ENCODE measurements at regions not wholly inside any gene's neighbourhood (a gene's known extent, or its start where the extent isn't known, plus 50 kb on each side); places are given as distances from the start of the nearest gene placed in this dataset.

DNA sequence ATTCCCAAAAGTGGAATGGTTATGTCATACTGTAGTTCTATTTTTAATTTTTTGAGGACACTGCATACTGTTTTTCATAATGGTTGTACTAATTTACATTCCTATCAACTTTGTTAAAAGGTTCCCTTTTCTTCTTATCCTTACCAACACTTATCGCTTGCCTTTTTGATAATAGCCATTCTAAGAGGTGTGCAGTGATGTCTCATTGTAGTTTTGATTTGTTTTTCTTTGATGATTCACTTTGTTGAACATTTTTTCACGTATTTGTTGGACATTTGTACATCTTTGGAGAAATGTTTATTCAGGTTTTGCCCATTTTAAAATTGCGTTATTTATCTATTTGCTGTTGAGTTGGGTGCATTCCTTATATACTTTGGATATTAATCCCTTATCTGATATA is 188.8 kb upstream of the SPRY2 start:
- TF ChIP-seq, protein P1, sequence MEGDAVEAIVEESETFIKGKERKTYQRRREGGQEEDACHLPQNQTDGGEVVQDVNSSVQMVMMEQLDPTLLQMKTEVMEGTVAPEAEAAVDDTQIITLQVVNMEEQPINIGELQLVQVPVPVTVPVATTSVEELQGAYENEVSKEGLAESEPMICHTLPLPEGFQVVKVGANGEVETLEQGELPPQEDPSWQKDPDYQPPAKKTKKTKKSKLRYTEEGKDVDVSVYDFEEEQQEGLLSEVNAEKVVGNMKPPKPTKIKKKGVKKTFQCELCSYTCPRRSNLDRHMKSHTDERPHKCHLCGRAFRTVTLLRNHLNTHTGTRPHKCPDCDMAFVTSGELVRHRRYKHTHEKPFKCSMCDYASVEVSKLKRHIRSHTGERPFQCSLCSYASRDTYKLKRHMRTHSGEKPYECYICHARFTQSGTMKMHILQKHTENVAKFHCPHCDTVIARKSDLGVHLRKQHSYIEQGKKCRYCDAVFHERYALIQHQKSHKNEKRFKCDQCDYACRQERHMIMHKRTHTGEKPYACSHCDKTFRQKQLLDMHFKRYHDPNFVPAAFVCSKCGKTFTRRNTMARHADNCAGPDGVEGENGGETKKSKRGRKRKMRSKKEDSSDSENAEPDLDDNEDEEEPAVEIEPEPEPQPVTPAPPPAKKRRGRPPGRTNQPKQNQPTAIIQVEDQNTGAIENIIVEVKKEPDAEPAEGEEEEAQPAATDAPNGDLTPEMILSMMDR (IDR thresholded peaks at IDR 0.05; ENCODE audit: extremely low read depth in 1 of 2, insufficient read depth in 1 of 2, low read depth in 1 of 2, low read length in 2 of 2), result no peak
- TF ChIP-seq POLR2A (IDR thresholded peaks at IDR 0.05; ENCODE audit: low read depth, low read length) (no peak), POLR2AphosphoS5 (IDR thresholded peaks at IDR 0.05; ENCODE audit: insufficient read depth, low read depth, low read length) (no peak), MAX (IDR thresholded peaks at IDR 0.05; ENCODE audit: insufficient read depth, insufficient read length) (no peak), EZH2 (IDR thresholded peaks at IDR 0.05; ENCODE audit: borderline replicate concordance, low read depth, low read length, severe bottlenecking) (no peak), MYC (IDR thresholded peaks at IDR 0.05; ENCODE audit: low read depth, low read length) (no peak), JUN (IDR thresholded peaks at IDR 0.05; ENCODE audit: borderline replicate concordance, insufficient read depth, insufficient read length, low read depth) (no peak), GATA2 (IDR thresholded peaks at IDR 0.05; ENCODE audit: insufficient read depth, insufficient read length, low read depth, low read length) (peak; percentile 50), FOS (IDR thresholded peaks at IDR 0.05; ENCODE audit: borderline replicate concordance, insufficient read depth, low read length) (peak; percentile 58)

Measured in endothelial cell of umbilical vein (primary cell).